CD8-positive, alpha-beta memory T cell (primary cell): ENCODE measurements at regions not wholly inside any gene's neighbourhood (a gene's known extent, or its start where the extent isn't known, plus 50 kb on each side); places are given as distances from the start of the nearest gene placed in this dataset.

ENCODE experiments used
- CTCF ChIA-PET: fragments of 350-600 bp; sonication (Branson Sonifier 250); formaldehyde crosslinking; loops from one replicate; lab custom pipeline; 2021; ENCODE audit warnings: antibody characterized with exemption; lab: Charles Lee
- POLR2A ChIA-PET: fragments of 350-600 bp; sonication (Branson Sonifier 250); formaldehyde crosslinking; loops from one replicate; lab custom pipeline; 2021; ENCODE audit warnings: antibody characterized with exemption; lab: Charles Lee
- DNase-seq, 5 donors: peaks; one replicate each; pipeline versions ENCODE4 v3.0.0 to v3.0.0-alpha.2; 2020 to 2022; ENCODE audit warnings: mixed read lengths in 1 of 5
- H3K27ac ChIP-seq: one replicate; pipeline ENCODE4 v1.7.0; 2013; ENCODE audit warnings: low read depth, mild to moderate bottlenecking, low read length, moderate library complexity
- H3K27me3 ChIP-seq: 2 replicates; pipeline ENCODE4 v1.7.0; 2013; ENCODE audit warnings: low read length, mild to moderate bottlenecking; ENCODE audit not compliant: insufficient read depth, poor library complexity, severe bottlenecking
- H3K36me3 ChIP-seq: 2 replicates; pipeline ENCODE4 v1.7.0; 2013; ENCODE audit warnings: mild to moderate bottlenecking, low read length, moderate library complexity; ENCODE audit not compliant: insufficient read depth
- H3K4me1 ChIP-seq: 2 replicates; pipeline ENCODE4 v1.7.0; 2013; ENCODE audit warnings: mild to moderate bottlenecking, low read length, moderate library complexity; ENCODE audit not compliant: insufficient read depth
- H3K4me3 ChIP-seq: 2 replicates; pipeline ENCODE4 v1.7.0; 2013; ENCODE audit warnings: mild to moderate bottlenecking, low read length
- H3K9me3 ChIP-seq: 2 replicates; pipeline ENCODE4 v1.7.0; 2013; ENCODE audit warnings: mild to moderate bottlenecking, low read length
- H3K27ac Mint-ChIP-seq, 8 donors: one replicate each; pipeline ENCODE4 v1.8.0; 2020 to 2021; ENCODE audit warnings: mixed read lengths in 8 of 8, mild to moderate bottlenecking in 6 of 8, inconsistent platforms in 3 of 8, moderate library complexity in 3 of 8
- H3K27me3 Mint-ChIP-seq, 2 donors: one replicate each; pipeline ENCODE4 v1.8.0; 2020 to 2021; ENCODE audit warnings: mixed read lengths in 2 of 2, mild to moderate bottlenecking in 1 of 2, moderate library complexity in 1 of 2
- H3K36me3 Mint-ChIP-seq, 3 donors: one replicate each; pipeline ENCODE4 v1.8.0; 2020 to 2021; ENCODE audit warnings: mixed read lengths in 3 of 3, inconsistent platforms in 1 of 3, mild to moderate bottlenecking in 1 of 3
- H3K4me1 Mint-ChIP-seq, 3 donors: one replicate each; pipeline ENCODE4 v1.8.0; 2020 to 2021; ENCODE audit warnings: mixed read lengths in 3 of 3, inconsistent platforms in 1 of 3, mild to moderate bottlenecking in 1 of 3
- H3K4me3 Mint-ChIP-seq, 7 donors: one replicate each; pipeline ENCODE4 v1.8.0; 2020 to 2021; ENCODE audit warnings: mixed read lengths in 7 of 7, mild to moderate bottlenecking in 6 of 7, moderate library complexity in 4 of 7, inconsistent platforms in 2 of 7
- H3K9me3 Mint-ChIP-seq, 5 donors: one replicate each; pipeline ENCODE4 v1.8.0; 2020 to 2022; ENCODE audit warnings: mixed read lengths in 5 of 5, mild to moderate bottlenecking in 3 of 5, moderate library complexity in 2 of 5, inconsistent platforms in 1 of 5

GRCh38 chr2:220961143-220961860 is 610.8 kb downstream of the EPHA4 start:
- H3K27ac Mint-ChIP-seq: no peak overlapping the region
- peaks cover 3 to 11% of the 10 kb centered on the region in 2 donors for H3K27me3 Mint-ChIP-seq
- Histone ChIP-seq H3K4me3 (no peak overlapping the region), H3K27me3 (no peaks in the 10 kb centered on the region), H3K9me3 (no peaks in the 10 kb centered on the region), H3K4me1 (no peaks in the 10 kb centered on the region), H3K27ac (no peak overlapping the region), H3K36me3 (no peaks in the 10 kb centered on the region)
- DNase-seq: no peak
- ChIA-PET CTCF (no interaction called here), POLR2A (no interaction called here)
- no peaks in the 10 kb centered on the region for H3K4me1 Mint-ChIP-seq
- peaks cover 0 to 2% (median 0%) of the 10 kb centered on the region in 5 donors for H3K9me3 Mint-ChIP-seq
- no peaks in the 10 kb centered on the region for H3K36me3 Mint-ChIP-seq
- no peak overlapping the region for H3K4me3 Mint-ChIP-seq

GRCh38 chr2:220962556-220962955 is 609.5 kb downstream of the EPHA4 start:
- ChIA-PET CTCF (interaction anchor here (0.7 kb wide), 1 partner anchor 45 kb away, joined by 3 read pairs; no protein-coding TSS in a partner anchor), POLR2A (no interaction called here)
- Histone ChIP-seq H3K4me1 (no peaks in the 10 kb centered on the region), H3K36me3 (no peaks in the 10 kb centered on the region), H3K27me3 (no peaks in the 10 kb centered on the region), H3K9me3 (no peaks in the 10 kb centered on the region), H3K27ac (no peak overlapping the region), H3K4me3 (no peak overlapping the region)
- peaks cover 3 to 5% of the 10 kb centered on the region in 2 donors for H3K27me3 Mint-ChIP-seq
- DNase-seq: no peak
- H3K36me3 Mint-ChIP-seq: no peaks in the 10 kb centered on the region
- H3K4me1 Mint-ChIP-seq: no peaks in the 10 kb centered on the region
- no peak overlapping the region for H3K4me3 Mint-ChIP-seq
- no peak overlapping the region for H3K27ac Mint-ChIP-seq
- H3K9me3 Mint-ChIP-seq: no peaks in the 10 kb centered on the region

DNA sequence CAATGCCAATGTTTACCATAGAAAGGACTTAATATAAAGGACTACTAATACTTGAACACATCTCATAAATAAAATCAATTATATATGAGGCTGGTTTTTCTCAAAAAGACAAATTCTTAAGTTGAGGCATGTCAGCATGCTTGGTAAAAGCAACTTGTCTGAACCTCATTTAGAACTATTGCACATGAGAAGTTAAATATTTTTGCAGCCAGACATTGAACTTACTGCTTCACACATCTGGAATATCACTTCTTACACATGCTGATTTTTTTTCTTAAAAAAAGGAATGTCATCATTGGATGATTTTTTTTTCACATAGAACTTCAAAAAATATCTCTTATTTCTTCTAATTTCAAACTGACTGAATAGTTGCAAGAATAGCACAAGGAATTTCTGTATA is 609.0 kb downstream of the EPHA4 start:
- Mint-ChIP-seq H3K4me3 (no peak overlapping the region), H3K9me3 (no peaks in the 10 kb centered on the region), H3K27ac (no peak overlapping the region), H3K27me3 (peaks cover 3 to 5% of the 10 kb centered on the region in 2 donors), H3K36me3 (no peaks in the 10 kb centered on the region), H3K4me1 (no peaks in the 10 kb centered on the region)
- POLR2A ChIA-PET: no interaction called here
- H3K27me3 ChIP-seq: no peaks in the 10 kb centered on the region
- H3K4me3 ChIP-seq: no peak overlapping the region
- CTCF ChIA-PET: no interaction called here
- DNase-seq: no peak
- no peaks in the 10 kb centered on the region for H3K4me1 ChIP-seq
- no peaks in the 10 kb centered on the region for H3K9me3 ChIP-seq
- no peaks in the 10 kb centered on the region for H3K36me3 ChIP-seq
- no peak overlapping the region for H3K27ac ChIP-seq

DNA sequence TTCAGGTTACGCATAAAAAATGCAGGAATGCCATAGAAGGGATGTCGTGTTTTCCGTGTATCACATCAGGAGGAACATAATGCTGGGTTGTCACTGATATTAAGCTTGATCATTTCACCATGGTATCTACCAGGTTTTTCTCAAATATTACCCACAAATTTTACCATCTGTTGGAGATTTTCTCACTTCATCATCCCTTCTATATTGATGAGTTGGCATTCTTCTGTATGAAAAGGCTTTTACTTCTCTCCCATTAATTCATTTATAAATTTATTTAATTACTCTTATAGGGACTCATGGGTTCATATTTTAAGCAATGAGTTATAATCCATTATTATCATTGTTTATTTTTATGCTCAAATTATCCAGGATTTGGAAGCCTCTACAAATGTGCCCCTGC is 608.2 kb downstream of the EPHA4 start:
- no peaks in the 10 kb centered on the region for H3K36me3 Mint-ChIP-seq
- Histone ChIP-seq H3K4me1 (no peaks in the 10 kb centered on the region), H3K27me3 (no peaks in the 10 kb centered on the region), H3K27ac (no peak overlapping the region), H3K4me3 (no peak overlapping the region), H3K36me3 (no peaks in the 10 kb centered on the region), H3K9me3 (no peaks in the 10 kb centered on the region)
- H3K27ac Mint-ChIP-seq: no peak overlapping the region
- DNase-seq: no peak
- no peak overlapping the region for H3K4me3 Mint-ChIP-seq
- H3K27me3 Mint-ChIP-seq: peaks cover 3 to 5% of the 10 kb centered on the region in 2 donors
- POLR2A ChIA-PET: no interaction called here
- CTCF ChIA-PET: no interaction called here
- no peaks in the 10 kb centered on the region for H3K4me1 Mint-ChIP-seq
- H3K9me3 Mint-ChIP-seq: no peaks in the 10 kb centered on the region

GRCh38 chr2:220966636-220967035 is 605.5 kb downstream of the EPHA4 start:
- Mint-ChIP-seq H3K27ac (no peak overlapping the region), H3K27me3 (peaks cover 0 to 5% of the 10 kb centered on the region in 2 donors), H3K36me3 (peaks cover 0 to 2% (median 0%) of the 10 kb centered on the region in 3 donors), H3K4me1 (no peaks in the 10 kb centered on the region), H3K4me3 (no peak overlapping the region), H3K9me3 (no peaks in the 10 kb centered on the region)
- DNase-seq: no peak
- no peak overlapping the region for H3K4me3 ChIP-seq
- H3K4me1 ChIP-seq: no peaks in the 10 kb centered on the region
- no peak overlapping the region for H3K27ac ChIP-seq
- no peaks in the 10 kb centered on the region for H3K27me3 ChIP-seq
- POLR2A ChIA-PET: no interaction called here
- H3K36me3 ChIP-seq: no peaks in the 10 kb centered on the region
- H3K9me3 ChIP-seq: no peaks in the 10 kb centered on the region
- CTCF ChIA-PET: interaction anchor here (1.2 kb wide), 1 partner anchor 12 kb away, joined by 3 read pairs; no protein-coding TSS in a partner anchor

DNA sequence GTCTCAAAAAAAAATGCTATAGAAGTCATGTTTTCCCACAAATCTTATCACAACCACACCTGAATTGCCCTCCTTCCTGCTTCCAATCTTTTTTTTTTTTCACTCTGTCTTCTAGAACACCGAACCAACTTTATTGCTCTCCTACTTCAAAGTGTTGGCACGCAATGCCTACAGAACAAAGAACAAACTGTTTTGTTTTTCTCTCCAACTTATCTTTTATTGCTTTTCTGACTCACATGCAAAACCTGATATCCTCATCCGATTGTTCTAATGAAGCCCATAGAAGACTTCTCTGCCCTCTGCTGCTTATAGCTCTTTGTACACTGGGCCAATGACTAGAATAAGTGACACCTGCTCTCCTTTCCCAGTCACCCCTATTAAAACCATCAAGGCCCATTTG is 602.8 kb downstream of the EPHA4 start:
- no peaks in the 10 kb centered on the region for H3K4me1 Mint-ChIP-seq
- ChIA-PET CTCF (no interaction called here), POLR2A (no interaction called here)
- Histone ChIP-seq H3K4me3 (no peak overlapping the region), H3K9me3 (no peaks in the 10 kb centered on the region), H3K36me3 (no peaks in the 10 kb centered on the region), H3K27ac (no peak overlapping the region), H3K4me1 (no peaks in the 10 kb centered on the region), H3K27me3 (no peaks in the 10 kb centered on the region)
- no peak overlapping the region for H3K4me3 Mint-ChIP-seq
- peaks cover 0 to 2% (median 0%) of the 10 kb centered on the region in 3 donors for H3K36me3 Mint-ChIP-seq
- no peak overlapping the region for H3K27ac Mint-ChIP-seq
- H3K9me3 Mint-ChIP-seq: no peaks in the 10 kb centered on the region
- peaks cover 0 to 5% of the 10 kb centered on the region in 2 donors for H3K27me3 Mint-ChIP-seq
- DNase-seq: no peak

DNA sequence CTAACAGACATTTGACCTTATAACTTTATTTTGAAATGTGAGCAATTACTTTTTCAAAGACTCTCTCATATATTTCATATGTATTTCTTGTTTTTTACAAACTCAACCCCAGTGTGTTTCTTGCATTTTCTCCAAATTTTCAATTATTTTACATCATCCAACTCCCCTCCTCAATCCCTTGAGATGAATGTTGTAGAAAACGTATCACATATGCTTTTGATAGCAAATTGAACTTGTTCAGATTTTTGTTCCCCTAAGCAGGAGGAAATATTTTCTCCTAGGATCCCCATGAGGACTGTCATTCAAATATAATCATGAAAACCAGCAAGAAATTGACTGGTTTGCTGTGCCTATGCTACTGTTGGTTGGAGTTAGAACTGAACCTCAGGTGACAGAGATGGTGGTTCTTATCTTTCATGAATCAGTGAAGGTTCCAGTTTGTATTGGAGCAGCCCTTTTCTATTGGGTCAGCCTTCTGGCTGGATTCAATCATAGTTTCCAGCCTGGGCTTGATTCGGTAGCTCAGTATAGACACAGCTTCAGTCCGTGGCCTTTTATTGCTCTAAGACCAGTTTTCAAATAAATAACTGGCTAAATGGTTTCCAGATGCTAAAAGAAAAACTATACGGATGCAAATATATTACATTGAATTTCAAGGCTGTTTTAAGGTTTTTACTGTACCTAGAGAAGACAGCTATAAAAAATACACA is 591.0 kb downstream of the EPHA4 start:
- no peaks in the 10 kb centered on the region for H3K36me3 Mint-ChIP-seq
- peaks cover 0 to 5% (median 4%) of the 10 kb centered on the region in 5 donors for H3K9me3 Mint-ChIP-seq
- H3K27me3 Mint-ChIP-seq: peaks cover 3 to 28% of the 10 kb centered on the region in 2 donors
- ChIA-PET CTCF (no interaction called here), POLR2A (no interaction called here)
- no peak overlapping the region for H3K27ac Mint-ChIP-seq
- Histone ChIP-seq H3K4me1 (no peaks in the 10 kb centered on the region), H3K4me3 (no peak overlapping the region), H3K27ac (no peak overlapping the region), H3K36me3 (no peaks in the 10 kb centered on the region), H3K9me3 (no peaks in the 10 kb centered on the region), H3K27me3 (no peaks in the 10 kb centered on the region)
- H3K4me1 Mint-ChIP-seq: no peaks in the 10 kb centered on the region
- no peak overlapping the region for H3K4me3 Mint-ChIP-seq
- no peak for DNase-seq

GRCh38 chr2:220981926-220982325 is 590.2 kb downstream of the EPHA4 start:
- peaks cover 0 to 5% (median 4%) of the 10 kb centered on the region in 5 donors for H3K9me3 Mint-ChIP-seq
- Histone ChIP-seq H3K4me1 (no peaks in the 10 kb centered on the region), H3K27me3 (no peaks in the 10 kb centered on the region), H3K27ac (no peak overlapping the region), H3K36me3 (no peaks in the 10 kb centered on the region), H3K9me3 (no peaks in the 10 kb centered on the region), H3K4me3 (no peak overlapping the region)
- no peak for DNase-seq
- H3K27me3 Mint-ChIP-seq: peaks cover 3 to 32% of the 10 kb centered on the region in 2 donors
- no peak overlapping the region for H3K27ac Mint-ChIP-seq
- POLR2A ChIA-PET: no interaction called here
- H3K36me3 Mint-ChIP-seq: no peaks in the 10 kb centered on the region
- CTCF ChIA-PET: no interaction called here
- H3K4me1 Mint-ChIP-seq: no peaks in the 10 kb centered on the region
- no peak overlapping the region for H3K4me3 Mint-ChIP-seq
